Stimulated activated CD4-positive, alpha-beta T cell treated with anti-CD3 and anti-CD28 coated beads, Interleukin-12 subunit alpha, Interleukin-12 subunit beta, amount 100 ng/mL, for 48 hours (primary cell): ENCODE measurements at regions not wholly inside any gene's neighbourhood (a gene's known extent, or its start where the extent isn't known, plus 50 kb on each side); places are given as distances from the start of the nearest gene placed in this dataset.

Source experiments
- DNase-seq, 3 donors: peaks; one replicate each; pipeline ENCODE4 v3.0.0-alpha.2; 2020; ENCODE audit warnings: low read depth in 2 of 3, low spot score in 1 of 3

DNA sequence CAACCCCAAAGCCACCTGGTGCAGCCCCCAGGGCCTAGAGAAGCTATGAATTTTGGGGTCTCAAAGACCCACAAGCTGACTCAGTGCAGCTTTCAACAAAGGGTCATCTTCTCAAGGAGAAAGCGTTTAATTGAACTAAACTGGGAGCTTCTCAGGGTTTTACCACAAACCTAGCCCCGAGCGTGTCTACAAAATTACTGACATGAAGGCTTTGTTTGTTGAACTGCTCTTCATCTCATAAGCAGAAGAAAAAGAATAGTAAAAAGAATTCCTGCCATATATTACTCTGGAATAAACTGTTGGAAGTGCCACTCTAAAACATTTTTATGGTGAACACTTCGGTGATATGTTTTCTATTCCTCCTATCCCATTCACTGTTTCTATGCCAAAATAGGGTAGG lies 50.8 kb upstream of the INCENP start:
- DNase-seq: no peak

DNA sequence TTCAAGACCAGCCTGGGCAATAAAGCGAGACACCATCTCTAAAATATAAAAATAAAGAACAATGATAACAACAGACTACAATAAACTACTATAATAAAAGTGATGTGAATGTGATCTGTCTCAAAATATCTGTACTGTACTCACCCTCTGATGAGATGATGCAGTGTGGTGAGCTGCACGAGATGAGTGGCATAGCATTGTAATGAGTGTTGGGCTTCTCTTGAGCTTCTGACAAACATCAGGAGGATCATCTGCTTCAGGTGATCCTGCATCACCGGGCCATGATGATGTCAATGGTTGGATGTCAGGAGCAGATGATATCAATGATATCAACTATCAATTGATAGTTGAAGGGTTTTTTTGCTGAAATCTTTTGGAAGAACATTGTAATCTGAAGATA lies 52.4 kb upstream of the INCENP start:
- no peak for DNase-seq

DNA sequence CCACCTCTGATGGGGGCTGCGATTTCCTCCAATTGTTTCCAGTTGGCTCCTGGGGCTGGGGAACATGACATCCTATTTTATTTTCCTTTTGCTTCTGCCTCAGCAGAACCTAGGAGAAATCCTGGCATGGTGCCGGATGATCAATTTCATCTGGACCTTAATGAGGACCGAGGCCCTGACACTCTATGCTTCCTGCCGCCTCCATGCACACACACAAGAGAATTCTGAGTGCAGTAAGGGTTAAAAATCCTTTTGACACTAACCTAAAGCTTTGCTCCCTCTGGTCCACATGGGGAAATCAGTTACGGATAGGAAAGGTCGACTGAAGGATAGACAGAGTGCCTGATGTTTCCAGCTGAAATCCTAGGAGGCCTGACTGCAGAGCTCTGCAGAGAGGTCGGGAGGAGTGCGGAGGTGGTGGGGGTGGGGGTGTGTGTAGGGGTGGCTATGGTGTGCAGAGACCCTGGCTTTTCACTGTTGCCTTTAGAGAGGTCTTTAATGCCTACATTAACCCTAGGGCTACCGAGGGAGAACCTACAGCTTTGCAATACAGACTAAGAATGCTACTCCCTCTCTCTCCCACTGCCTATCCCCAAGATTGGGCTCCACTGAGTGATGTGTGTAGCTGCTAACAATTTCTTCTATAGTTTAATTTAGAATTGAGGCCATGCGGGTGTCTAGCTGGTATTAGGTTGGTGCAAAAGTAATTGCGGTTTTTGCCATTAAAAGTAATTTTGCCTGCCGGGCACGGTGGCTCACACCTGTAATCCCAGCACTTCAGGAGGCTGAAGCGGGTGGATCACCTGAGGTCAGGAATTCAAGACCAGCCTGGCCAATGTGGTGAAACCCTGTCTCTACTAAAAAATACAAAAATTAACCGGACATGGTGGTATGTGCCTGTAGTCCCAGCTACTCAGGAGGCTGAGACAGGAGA lies 53.6 kb upstream of the INCENP start:
- DNase-seq: no peak

DNA sequence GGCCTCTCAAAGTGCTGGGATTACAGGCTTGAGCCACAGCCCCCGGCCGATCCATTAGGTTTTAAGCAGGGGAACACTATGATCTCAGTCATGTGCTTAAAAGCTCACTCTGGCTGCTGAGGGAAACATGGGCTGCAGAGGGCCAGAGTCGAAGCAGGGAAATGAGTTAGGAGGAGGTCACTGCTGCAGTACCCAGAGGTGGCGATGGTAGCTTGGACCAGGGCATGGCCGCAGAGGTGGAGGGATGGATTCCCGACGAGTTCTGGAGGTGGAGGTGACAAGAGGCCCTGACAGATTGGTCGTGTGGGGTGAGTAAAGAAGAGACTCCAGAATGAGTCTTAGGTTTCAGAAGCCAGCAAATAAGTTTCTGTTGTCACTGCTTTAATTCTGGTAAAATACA lies 54.4 kb upstream of the INCENP start:
- no peak for DNase-seq

DNA sequence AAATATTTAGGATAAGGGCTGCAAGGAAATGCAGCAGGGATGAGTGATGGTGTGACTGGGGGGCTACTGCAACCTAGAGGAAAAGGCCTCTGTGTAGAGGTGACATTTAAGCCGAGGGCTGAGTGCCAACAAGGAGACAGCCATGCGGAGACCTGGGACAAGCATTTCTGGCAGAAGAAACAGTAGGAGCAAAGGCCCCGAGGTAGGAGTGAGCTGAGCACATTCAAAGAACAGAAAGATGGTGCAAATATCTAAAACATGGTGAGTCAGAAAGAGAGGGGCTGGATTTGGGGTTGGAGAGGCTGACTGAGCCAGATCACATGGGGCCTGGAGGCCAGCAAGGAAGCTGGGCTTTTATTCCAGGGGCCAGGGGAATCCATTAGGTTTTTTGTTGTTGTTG lies 55.1 kb upstream of the INCENP start:
- no peak for DNase-seq

DNA sequence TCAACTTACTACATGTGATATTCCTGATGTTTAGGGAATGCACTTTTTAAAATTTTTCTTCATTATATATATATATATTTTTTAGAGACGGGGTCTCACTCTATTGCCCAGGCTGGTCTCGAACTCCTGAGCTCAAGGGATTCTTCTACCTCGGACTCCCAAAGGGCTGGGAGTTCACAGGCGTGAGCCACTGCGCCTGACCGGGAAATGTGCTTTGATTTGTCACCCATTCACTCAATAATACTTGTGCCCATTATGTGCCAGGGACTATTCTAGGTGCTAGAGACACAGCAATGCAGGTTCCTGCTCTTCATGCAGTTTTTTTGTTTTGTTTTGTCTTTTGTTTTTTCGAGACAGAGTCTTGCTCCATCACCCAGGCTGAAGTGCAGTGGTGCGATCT lies 56.1 kb upstream of the INCENP start:
- DNase-seq: no peak

DNA sequence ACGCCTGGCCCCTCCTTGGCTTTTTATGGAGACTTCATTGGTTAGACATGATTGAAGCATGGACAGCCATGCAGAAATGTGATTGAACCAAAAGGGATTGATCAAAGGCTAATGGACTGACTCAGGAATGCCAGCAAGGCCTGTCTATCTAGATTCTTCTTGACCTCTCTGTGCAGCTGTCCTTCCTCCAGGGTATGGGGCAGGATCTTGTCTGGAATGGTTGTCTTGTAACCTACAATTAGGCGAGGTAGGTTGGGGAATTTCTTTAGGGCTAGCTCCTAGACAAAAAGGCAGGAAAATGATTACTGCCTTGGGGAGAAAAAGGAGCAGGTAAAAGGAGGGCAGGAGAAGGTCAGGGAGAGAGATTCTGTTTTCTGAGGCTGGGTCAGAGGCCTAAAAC lies 59.6 kb upstream of the INCENP start:
- no peak for DNase-seq

DNA sequence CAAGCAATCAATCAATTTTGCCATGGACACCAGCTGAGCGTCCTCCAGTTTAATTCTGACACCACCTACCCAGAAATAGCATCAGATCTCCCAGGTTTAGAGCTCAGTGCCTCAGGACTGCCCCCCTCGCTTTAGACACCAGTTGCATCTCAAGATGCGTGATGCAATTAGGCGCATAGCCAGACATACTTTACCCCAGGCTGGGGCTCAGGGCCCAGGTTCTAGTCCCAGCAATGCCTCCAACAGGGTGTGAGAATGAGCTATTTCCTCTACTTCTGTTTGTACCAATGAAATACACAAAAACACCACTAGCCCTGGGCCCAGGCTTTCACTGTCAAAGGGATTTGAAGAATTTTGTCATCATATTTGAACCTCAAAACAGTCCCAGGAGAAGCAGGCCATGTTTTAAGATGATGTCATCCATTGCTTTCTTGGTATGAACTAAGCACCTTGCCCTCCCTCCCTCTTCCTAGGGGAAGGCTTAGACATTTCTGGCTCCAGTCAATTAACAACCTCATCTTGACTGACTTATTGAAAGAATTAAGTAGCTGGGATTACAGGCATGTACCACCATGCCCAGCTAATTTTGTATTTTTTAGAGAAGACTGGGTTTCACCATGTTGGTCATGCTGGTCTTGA lies 61.5 kb upstream of the INCENP start:
- DNase-seq: no peak

DNA sequence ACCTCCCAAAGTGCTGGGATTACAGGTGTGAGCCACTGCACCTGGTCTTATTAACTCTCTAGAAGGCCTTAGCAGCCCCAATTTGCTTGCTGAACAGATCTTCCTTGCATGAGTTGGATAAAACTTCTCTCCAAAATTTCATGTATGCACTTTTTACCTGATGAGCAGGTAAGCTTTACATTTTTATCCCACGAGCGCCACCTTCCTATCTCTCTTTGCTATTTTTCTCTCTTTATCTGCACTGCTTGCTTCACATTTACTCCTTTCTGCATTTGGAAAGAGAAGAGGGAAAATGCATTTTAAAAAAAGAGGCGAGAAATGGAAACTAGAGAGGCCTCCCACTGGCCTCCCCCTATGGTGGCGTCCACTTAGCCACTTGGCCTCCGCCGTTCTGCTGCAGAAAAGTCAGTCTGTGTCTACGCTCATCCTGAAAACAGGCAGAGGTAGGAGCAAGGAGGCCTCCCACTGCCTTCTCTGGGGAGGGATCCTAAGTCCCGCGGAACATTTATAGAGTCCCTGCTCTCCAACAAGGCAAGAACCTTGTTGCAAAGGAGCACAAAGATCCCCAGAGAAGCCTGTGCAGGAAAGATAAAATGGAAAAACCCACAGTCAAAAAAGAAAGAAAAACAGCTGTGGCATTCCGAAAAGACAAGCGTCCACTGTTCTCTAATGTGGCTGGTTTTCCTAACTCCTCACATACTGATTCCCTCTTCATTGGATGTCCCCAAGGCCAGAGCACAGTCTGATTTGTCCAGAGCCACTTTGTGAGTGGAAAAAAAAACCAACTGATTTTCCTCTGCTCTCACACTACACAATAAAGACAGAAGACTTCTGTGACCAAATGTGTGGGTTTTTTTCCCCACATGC lies 62.2 kb upstream of the INCENP start:
- DNase-seq: no peak

DNA sequence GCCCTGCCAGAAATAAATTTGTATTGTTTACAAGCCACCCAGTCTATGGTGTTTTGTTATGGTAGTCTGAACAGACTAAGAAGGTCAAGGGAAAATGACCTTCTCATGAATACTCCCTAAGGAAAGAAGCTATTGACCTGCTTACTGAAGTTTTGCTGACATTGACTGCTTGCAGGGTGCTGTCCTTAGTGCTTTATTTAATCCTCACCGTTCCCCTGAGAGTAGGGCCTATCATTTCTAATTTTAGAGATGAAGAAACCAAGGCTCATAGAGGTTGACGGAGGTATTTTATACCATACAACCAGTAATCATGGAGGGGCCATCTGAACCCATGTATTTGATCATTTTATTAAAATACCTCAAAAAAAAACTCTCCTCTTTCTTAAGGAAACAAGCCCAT lies 66.7 kb upstream of the INCENP start:
- no peak for DNase-seq

DNA sequence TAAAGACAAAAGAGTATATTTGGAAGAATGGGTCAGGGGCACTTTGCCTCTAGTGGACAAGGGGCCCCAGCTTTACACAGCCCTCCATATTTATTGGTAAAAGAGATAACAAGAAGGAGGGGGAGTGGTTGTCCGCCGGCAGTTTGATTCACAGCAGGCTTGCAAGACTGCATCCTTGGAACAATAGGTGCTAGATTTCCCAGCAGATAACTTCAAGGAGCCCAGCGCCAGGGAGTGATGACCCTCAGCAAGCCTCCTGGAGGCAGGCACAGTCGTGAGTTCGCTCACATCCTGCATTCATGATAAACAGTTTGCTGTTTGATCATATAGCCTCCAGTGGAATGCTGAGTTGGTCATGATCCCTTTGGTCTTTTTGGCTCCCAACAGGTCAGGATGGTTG lies 67.8 kb upstream of the INCENP start:
- no peak for DNase-seq

DNA sequence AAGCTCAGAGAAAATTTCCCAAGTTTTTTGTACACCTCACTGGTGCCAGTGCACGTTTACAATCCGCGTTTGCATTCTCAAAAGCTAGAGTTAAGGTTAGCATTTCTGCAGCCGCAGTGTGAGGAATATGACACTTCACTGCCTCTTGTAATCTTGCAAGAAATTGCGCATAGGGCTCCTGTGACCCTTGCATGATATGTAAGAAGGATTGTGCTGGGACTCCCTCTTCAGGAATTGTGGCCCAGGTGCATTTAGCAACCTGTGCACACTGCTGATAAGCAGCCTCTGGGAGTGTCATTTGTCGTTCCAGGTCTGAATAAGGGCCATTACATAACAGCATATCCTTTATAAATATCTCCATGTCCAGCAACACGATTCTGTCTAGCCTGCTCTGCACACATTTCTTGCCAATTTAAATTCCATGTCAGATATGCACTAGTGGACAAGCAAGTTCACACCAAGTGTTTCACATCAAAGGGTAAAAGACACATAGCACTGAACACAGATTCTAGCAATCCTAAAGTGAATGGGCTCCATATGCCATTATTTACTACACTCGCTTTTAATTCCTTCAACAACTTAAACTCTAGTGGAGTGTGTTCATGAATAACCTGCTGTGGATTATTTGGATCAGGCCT lies 69.2 kb upstream of the INCENP start:
- DNase-seq: no peak

DNA sequence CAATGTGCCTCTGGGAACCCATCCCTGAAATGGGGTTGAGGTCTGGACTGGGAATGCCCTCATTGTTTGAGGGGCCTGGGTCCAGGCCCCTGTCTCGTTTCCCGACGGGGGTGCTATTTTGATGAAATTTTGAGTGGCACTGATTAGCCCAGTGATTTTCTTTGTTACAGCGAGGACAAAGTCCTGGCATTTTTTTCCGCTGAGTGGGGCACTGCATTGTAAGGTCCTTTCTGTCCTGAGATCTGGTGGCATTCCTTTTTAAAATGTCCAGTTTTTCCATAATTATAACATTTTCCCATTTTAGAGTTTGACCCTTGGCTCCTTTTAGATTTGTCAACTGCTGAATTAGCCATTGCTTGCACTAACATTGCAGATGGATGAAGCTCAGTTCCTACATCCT lies 69.7 kb upstream of the INCENP start:
- no peak for DNase-seq

DNA sequence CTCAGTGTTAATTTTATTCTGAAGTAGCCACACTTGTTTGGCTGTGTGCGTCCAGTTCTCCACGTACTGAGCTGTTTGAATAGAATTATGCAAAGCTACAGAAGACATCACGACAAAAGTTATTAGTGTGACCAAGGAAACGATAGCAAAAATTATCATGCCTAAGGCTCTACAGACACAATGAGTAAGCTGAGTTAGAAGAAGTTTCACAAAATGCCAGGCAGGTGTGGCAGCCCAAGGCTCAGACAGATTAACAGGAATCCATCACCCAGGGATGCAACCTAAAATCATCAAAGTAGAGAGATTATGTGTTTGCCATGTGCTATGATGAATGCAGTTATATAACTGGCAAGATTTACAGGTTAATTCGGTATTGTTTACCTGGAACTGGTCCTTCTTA lies 73.1 kb upstream of the INCENP start:
- DNase-seq: no peak

DNA sequence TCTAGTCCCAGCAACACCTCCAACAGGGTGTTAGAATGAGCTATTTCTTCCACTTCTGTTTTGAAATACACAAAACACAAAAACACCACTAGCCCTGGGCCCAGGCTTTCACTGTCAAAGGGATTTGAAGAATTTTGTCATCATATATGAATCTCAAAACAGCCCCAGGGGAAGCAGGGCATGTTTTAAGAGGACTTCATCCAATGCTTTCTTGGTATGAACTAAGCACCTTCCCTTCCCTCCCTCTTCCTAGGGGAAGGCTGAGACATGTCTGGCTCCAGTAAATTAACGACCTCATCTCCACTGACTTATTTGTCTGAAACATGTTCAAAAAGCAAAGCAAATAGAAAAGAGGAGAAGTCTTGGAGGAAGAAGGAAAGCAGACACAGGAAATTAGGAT lies 75.7 kb upstream of the INCENP start:
- DNase-seq: no peak

DNA sequence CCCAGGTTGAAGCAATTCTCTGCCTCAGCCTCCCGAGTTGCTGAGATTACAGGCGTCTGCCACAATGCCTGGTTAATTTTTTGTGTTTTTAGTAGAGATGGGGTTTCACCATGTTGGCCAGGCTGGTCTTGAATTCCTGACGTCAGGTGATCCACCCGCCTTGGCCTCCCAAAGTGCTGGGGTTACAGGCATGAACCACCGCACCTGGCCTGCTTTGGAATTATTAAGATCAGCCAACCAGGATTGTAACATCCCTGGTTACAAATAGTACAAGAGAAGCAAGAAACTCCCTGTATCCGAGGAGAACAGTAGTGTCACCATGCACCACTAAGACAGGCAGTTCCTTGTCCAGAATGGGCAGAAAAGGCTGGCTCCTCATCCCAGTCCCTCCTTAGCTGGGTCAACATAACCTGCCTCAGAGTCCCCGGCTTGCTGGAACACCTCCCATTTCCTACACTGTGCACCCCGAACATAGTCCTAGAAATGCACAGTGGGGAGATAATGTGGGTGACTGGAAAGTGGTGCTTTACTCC lies 77.2 kb upstream of the INCENP start:
- no peak for DNase-seq

DNA sequence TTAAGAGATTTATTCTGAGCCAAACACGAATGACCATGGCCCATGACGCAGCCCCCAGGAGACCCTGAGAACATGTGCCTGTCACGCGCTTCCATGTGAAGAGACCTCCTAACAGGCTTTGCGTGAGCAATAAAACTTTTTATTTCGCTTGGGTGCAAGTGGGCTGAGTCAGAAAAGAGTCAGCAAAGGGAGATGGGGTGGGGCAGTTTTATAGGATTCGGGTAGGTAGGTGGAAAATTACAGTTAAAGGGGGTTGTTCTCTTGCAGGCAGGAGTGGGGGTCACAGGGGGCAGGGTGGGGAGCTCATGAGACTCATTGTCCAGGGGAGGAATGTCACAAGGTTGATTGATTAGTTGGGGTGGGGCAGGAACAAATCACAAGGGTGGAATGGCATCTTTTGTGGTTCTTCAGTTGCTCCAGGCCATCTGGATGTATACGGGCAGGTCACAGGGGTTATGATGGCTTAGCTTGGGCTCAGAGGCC lies 77.2 kb upstream of the FTH1 start:
- DNase-seq: no peak

DNA sequence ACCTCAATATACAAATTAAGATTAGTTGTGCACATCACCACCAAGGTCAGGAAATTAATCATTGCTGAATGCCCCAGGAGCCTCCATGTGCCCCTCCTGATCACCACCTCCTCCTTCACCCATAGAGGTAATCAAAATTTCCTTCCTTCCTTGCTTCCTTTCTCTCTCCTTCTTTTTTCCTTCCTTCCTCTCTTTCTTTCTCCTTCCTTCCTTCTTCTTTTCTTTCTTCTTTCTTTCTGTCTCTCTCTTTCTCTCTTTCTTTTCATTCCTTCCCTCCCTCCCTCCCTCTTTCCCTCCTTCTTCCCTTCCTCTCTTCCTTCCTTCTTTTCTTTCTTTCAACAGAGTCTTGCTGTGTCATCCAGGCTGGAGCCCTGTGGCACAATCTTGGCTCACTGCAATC lies 67.9 kb upstream of the FTH1 start:
- no peak for DNase-seq

DNA sequence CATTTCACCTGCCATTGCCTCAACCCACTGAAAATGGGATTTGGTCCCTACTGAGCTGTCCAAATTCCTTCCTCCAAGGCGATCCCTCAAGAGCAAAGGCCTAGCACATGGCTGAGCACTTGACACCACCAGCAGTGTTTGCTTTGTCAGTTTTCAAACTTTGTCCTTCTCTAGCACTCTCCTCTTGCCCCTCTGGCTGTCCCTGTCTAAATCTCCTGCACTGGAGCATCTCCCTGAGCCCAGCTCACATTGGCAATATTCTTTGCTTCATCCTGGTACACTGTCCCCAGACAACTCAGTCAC lies 66.6 kb upstream of the FTH1 start:
- DNase-seq: no peak

DNA sequence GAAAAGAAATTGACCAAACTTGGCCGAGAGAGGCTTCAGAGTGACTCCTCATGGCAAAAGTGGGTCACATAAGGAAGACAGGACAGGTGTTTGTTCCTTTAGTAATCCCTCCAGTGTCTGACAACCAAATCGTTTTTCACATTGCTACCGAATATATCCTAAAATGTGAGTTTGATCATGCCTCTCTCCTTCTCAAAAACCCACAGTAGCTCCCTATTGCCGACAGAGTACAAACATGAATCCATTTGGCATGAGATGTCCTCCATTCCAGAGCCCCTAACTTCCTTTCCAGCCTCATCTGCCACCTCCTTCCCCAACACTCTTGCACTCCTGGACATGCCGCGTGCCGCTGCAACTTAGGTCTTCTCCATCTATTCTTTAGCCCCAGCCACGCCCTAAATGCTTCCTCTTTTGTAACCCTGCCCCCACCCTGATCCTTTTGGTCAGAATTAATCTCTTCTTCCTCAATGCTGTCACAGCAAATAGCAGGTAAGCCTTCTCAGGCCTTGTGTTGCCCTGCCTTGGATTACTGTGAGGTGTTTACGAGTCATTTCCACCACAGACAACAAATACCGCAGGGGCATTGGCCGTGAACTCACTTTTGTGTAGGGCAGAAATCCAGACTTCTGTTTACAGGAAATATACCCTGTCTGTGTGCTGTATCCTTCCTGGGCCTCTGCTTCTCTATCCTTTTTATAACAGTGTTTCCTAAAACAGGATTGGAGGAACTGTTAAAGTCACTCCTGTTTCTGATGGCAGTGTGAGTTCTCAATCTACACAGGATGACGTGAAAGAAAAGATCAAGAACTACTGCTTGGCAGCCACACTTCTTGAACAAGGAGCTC lies 66.0 kb upstream of the FTH1 start:
- no peak for DNase-seq
